ENCODE measurements at regions not wholly inside any gene's neighbourhood (a gene's known extent, or its start where the extent isn't known, plus 50 kb on each side); places are given as distances from the start of the nearest gene placed in this dataset.
"Not testable (repeated sequence)": the region's sequence is repeated elsewhere in the genome, so short reads cannot be mapped to it uniquely, and the experiment has no call there.

DNA sequence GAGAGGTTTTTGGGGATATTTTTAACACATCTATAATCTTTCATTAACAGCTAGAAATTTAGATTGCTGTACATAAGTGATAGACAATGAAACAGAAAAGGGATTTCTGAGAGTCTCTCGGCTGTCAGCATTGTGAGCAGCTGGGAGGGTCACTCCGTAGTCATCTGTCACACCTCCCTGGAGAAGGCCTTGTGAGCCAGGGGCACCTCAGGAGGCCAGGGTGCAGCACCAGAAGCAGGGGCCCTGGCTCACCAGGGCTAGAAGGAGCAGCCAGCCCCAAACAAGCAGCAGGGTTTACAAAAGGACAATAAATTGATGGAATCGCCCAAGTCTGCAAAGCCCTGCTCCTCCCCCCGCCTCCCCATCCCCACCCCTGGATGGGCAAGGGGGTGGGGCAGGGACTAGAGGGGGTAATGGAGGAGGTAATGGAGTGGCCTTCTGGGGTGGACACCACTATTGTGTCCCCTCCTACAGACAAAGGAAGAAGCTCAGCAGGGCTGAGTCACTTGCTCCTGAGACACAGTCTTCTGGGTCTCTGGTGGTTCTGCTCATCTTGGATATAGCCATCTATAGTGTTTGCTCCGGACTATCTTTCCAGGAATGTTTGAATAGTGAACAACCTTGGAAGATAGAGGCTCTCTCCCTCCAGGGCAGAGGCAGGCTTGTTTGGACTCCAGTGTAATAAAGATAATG, 263.4 kb downstream of the NPHP4 start:
- in situ Hi-C loops (cut with MboI; ENCODE audit: low pct_ligation_motif_present in 1 of 4, low pct_unique_long_range_greater_than_20kb in 1 of 4, low sequenced_read_pairs in 3 of 4): loop anchor here in 1 of 4 donors (25.0 kb wide), 1 partner anchor 217 kb away; no protein-coding TSS in a partner anchor
- H3K4me1 ChIP-seq: no peaks in the 10 kb centered on the region
- intact Hi-C loops (cut with DNase I; ENCODE audit: low total_unique reads): no loop called here
- no peak overlapping the region for H3K27ac ChIP-seq
- no peak for DNase-seq
- H3K27me3 ChIP-seq: no peaks in the 10 kb centered on the region
- H3K9me3 ChIP-seq: no peaks in the 10 kb centered on the region
- H3K36me3 ChIP-seq: no peaks in the 10 kb centered on the region
- 57 to 72% methylated on average over 1 to 5 of the region's 5 CpGs for WGBS, 2 donors (ENCODE audit: low coverage in 1 of 2)
- no peak for TF ChIP-seq EP300 (IDR thresholded peaks at IDR 0.05; ENCODE audit: low read depth)
- TF ChIP-seq, protein P1, sequence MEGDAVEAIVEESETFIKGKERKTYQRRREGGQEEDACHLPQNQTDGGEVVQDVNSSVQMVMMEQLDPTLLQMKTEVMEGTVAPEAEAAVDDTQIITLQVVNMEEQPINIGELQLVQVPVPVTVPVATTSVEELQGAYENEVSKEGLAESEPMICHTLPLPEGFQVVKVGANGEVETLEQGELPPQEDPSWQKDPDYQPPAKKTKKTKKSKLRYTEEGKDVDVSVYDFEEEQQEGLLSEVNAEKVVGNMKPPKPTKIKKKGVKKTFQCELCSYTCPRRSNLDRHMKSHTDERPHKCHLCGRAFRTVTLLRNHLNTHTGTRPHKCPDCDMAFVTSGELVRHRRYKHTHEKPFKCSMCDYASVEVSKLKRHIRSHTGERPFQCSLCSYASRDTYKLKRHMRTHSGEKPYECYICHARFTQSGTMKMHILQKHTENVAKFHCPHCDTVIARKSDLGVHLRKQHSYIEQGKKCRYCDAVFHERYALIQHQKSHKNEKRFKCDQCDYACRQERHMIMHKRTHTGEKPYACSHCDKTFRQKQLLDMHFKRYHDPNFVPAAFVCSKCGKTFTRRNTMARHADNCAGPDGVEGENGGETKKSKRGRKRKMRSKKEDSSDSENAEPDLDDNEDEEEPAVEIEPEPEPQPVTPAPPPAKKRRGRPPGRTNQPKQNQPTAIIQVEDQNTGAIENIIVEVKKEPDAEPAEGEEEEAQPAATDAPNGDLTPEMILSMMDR (IDR thresholded peaks at IDR 0.05): no peak
- no peak for TF ChIP-seq POLR2A (IDR thresholded peaks at IDR 0.05)
- TF ChIP-seq POLR2AphosphoS5 (IDR thresholded peaks at IDR 0.05): no peak
- no peak overlapping the region for H3K4me3 ChIP-seq

DNA sequence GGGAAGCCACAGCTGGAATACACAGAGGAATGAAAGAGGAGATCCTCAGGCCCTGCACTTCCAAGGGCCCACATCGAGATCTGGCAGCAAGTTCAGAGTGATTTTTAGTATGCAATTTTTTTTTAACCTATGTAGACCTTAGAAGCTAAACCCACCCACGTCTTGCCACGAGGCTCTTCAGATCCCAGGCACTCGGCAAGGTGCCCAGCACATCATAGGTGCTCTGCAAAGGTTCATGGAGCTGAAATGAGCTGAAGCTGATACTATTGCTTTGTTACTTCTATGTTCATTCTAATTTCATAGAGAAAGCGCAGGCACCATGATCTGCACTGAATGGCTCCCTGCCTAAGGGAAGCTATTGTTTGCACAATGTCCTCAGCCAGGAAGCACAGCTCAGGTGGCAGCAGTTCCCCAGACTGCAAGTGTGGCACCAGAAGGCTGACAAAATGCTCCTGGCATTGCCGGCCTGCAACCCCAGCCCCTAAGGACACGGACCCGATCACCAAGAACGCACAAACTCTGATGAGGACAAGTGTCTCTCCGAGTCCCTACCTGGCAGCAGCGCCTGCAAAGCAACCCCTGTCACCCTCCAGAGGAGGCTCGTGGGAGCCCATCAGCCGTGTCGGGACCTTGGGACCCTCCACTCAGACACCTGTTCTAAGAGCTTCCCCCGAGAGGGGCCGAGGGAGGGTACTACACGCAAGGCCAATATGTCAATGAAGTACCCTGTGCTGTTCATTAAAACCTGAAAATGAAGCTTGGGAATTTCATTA, 264.2 kb downstream of the NPHP4 start:
- intact Hi-C loops (cut with DNase I; ENCODE audit: low total_unique reads) (no loop called here), in situ Hi-C loops (cut with MboI; ENCODE audit: low pct_ligation_motif_present in 1 of 4, low pct_unique_long_range_greater_than_20kb in 1 of 4, low sequenced_read_pairs in 3 of 4) (loop anchor here in 1 of 4 donors (25.0 kb wide), 1 partner anchor 216 kb away; no protein-coding TSS in a partner anchor)
- Histone ChIP-seq H3K4me1 (no peaks in the 10 kb centered on the region), H3K36me3 (no peaks in the 10 kb centered on the region), H3K27ac (no peak overlapping the region), H3K27me3 (no peaks in the 10 kb centered on the region), H3K4me3 (no peak overlapping the region), H3K9me3 (no peaks in the 10 kb centered on the region)
- DNase-seq: no peak
- TF ChIP-seq POLR2AphosphoS5 (IDR thresholded peaks at IDR 0.05) (no peak), POLR2A (IDR thresholded peaks at IDR 0.05) (no peak), EP300 (IDR thresholded peaks at IDR 0.05; ENCODE audit: low read depth) (no peak)
- TF ChIP-seq, protein P1 (IDR thresholded peaks at IDR 0.05): no peak
- 71% methylated on average over 17 of the region's 17 CpGs; no CpG with 5 or more reads in 1 of the 2 donors for WGBS, 2 donors (ENCODE audit: low coverage in 1 of 2)

DNA sequence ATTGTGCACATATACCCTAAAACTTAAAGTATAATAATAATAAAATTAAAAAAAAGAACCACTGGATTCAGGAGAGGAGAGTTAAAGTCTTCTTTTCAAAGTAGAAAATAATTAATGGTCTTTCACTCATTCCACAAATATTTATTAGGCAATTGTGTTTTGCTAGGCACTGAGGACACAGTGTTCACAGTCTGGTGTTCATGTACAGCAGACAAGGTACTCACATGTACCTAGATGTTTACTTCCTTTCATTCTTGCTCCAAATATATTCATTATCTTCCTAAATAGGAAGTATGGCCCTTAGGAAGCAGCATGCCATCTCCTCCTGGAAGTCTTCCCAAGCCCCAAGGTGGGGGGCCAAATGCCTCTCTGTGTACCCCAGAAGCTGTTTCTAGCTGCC, 265.0 kb downstream of the NPHP4 start:
- Histone ChIP-seq H3K9me3 (no peaks in the 10 kb centered on the region), H3K36me3 (no peaks in the 10 kb centered on the region), H3K4me1 (no peaks in the 10 kb centered on the region), H3K27ac (no peak overlapping the region), H3K4me3 (no peak overlapping the region), H3K27me3 (no peaks in the 10 kb centered on the region)
- in situ Hi-C loops (cut with MboI; ENCODE audit: low pct_ligation_motif_present in 1 of 4, low pct_unique_long_range_greater_than_20kb in 1 of 4, low sequenced_read_pairs in 3 of 4): loop anchor here in 1 of 4 donors (25.0 kb wide), 1 partner anchor 215 kb away; no protein-coding TSS in a partner anchor
- TF ChIP-seq EP300 (IDR thresholded peaks at IDR 0.05; ENCODE audit: low read depth) (no peak), POLR2A (IDR thresholded peaks at IDR 0.05) (no peak), POLR2AphosphoS5 (IDR thresholded peaks at IDR 0.05) (no peak)
- TF ChIP-seq, protein P1 (IDR thresholded peaks at IDR 0.05): no peak
- no peak for DNase-seq
- intact Hi-C loops (cut with DNase I; ENCODE audit: low total_unique reads): no loop called here

DNA sequence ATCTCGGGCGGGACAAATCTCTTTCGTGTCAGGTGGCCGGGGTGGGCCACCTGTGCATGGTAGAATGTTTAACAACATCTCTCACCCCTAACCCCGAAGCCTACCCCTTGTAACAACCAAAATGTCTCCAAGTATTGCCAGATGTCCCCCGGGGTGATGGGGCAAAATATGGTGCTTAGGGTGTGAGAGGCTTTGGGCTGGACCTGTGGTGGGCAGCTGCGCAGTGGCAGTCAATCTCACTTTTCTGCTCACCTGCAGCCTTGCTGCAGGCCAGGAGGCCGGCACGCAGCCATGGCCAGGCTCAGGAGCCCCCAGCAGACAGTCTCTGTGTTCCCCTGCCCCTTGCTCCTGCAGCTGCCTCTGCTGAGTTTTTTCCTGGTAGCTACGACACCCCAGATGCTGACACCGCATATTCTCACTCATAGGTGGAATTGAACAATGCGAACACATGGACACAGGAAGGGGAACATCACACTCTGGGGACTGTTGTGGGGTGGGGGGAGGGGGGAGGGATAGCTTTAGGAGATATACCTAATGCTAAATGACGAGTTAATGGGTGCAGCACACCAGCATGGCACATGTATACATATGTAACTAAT, 265.5 kb downstream of the NPHP4 start:
- intact Hi-C loops (cut with DNase I; ENCODE audit: low total_unique reads); H3K4me3 ChIP-seq; H3K36me3 ChIP-seq; H3K27me3 ChIP-seq; H3K4me1 ChIP-seq; H3K9me3 ChIP-seq; H3K27ac ChIP-seq; DNase-seq: not testable (repeated sequence)
- in situ Hi-C loops (cut with MboI; ENCODE audit: low pct_ligation_motif_present in 1 of 4, low pct_unique_long_range_greater_than_20kb in 1 of 4, low sequenced_read_pairs in 3 of 4): loop anchor here in 1 of 4 donors (25.0 kb wide), 1 partner anchor 214 kb away; no protein-coding TSS in a partner anchor
- WGBS, 2 donors (ENCODE audit: low coverage in 1 of 2): 86% methylated on average over 13 of the region's 13 CpGs; no CpG with 5 or more reads in 1 of the 2 donors
